ENCODE measurements at regions not wholly inside any gene's neighbourhood (a gene's known extent, or its start where the extent isn't known, plus 50 kb on each side); places are given as distances from the start of the nearest gene placed in this dataset.

DNA sequence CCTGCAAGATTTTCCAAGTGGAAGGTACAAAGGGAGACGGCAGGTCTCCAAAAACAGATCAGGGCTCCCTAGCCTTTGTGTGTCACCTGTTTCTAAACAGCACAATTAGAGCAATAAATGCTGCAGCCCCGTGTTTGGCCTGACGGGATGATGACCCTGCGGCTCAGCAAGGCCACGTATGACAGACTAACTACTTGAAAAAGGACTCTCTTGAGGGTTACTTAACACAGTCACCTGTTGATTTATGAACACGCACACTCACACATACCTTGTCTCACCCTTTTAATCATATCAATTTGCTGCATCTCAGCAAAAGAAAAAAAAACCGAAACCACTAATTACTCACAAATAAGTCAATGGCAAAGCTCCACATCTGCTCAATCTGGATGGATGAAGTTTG, 199.6 kb upstream of the GAS1 start:
- TF ChIP-seq, protein P1, sequence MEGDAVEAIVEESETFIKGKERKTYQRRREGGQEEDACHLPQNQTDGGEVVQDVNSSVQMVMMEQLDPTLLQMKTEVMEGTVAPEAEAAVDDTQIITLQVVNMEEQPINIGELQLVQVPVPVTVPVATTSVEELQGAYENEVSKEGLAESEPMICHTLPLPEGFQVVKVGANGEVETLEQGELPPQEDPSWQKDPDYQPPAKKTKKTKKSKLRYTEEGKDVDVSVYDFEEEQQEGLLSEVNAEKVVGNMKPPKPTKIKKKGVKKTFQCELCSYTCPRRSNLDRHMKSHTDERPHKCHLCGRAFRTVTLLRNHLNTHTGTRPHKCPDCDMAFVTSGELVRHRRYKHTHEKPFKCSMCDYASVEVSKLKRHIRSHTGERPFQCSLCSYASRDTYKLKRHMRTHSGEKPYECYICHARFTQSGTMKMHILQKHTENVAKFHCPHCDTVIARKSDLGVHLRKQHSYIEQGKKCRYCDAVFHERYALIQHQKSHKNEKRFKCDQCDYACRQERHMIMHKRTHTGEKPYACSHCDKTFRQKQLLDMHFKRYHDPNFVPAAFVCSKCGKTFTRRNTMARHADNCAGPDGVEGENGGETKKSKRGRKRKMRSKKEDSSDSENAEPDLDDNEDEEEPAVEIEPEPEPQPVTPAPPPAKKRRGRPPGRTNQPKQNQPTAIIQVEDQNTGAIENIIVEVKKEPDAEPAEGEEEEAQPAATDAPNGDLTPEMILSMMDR (IDR thresholded peaks at IDR 0.05; ENCODE audit: poor library complexity), result no peak
- no peak for TF ChIP-seq EZH2 (IDR thresholded peaks at IDR 0.05; ENCODE audit: borderline replicate concordance)
- no peak for TF ChIP-seq EZH2phosphoT487 (IDR thresholded peaks at IDR 0.05; ENCODE audit: low read depth, severe bottlenecking, unreplicated experiment)
